Astrocyte of the spinal cord (primary cell): ENCODE measurements at regions not wholly inside any gene's neighbourhood (a gene's known extent, or its start where the extent isn't known, plus 50 kb on each side); places are given as distances from the start of the nearest gene placed in this dataset.

Experiments used
- DNase-seq: peaks from one replicate; pipeline ENCODE4 v3.0.0; 2011; ENCODE audit warnings: low read depth, low spot score
- H3K4me3 ChIP-seq: 2 replicates; pipeline ENCODE4 v1.5.1; 2011; ENCODE audit warnings: low read depth, mild to moderate bottlenecking, low read length, moderate library complexity
- CTCF ChIP-seq: IDR thresholded peaks from 2 replicates; pipeline ENCODE4 v1.5.1; 2012; ENCODE audit warnings: low read depth, mild to moderate bottlenecking, low read length, inconsistent platforms
- in situ Hi-C: cut with HindIII; loops from 2 replicates; pipeline ENCODE4 v1.10.0; 2017; ENCODE audit warnings: low sequenced_read_pairs

- no peak for TF ChIP-seq CTCF
- in situ Hi-C loops: no loop called here
- DNase-seq: no peak
- no peak overlapping the region for H3K4me3 ChIP-seq
Observed at GRCh38 chr4:135197641-135198040, 996.1 kb upstream of the PABPC4L start.

GRCh38 chr4:135194477-135194876 is 992.9 kb upstream of the PABPC4L start:
- no peak for DNase-seq
- in situ Hi-C loops: no loop called here
- H3K4me3 ChIP-seq: no peak overlapping the region
- TF ChIP-seq CTCF: no peak

GRCh38 chr4:135192751-135193535 is 991.4 kb upstream of the PABPC4L start:
- no peak for DNase-seq
- H3K4me3 ChIP-seq: no peak overlapping the region
- TF ChIP-seq CTCF: no peak
- in situ Hi-C loops: no loop called here

GRCh38 chr4:135191596-135191995 is 990.0 kb upstream of the PABPC4L start:
- H3K4me3 ChIP-seq: no peak overlapping the region
- TF ChIP-seq CTCF: no peak
- DNase-seq: no peak
- in situ Hi-C loops: no loop called here

GRCh38 chr4:135186002-135186401 is 984.4 kb upstream of the PABPC4L start:
- DNase-seq: no peak
- H3K4me3 ChIP-seq: no peak overlapping the region
- in situ Hi-C loops: no loop called here
- TF ChIP-seq CTCF: no peak

GRCh38 chr4:135185256-135185655 is 983.7 kb upstream of the PABPC4L start:
- in situ Hi-C loops: no loop called here
- no peak for TF ChIP-seq CTCF
- no peak overlapping the region for H3K4me3 ChIP-seq
- DNase-seq: no peak
